Mononuclear cell (primary cell): ENCODE measurements at regions not wholly inside any gene's neighbourhood (a gene's known extent, or its start where the extent isn't known, plus 50 kb on each side); places are given as distances from the start of the nearest gene placed in this dataset.

Experiments
- H3K27me3 ChIP-seq: 2 replicates; pipeline ENCODE4 v1.6.0; 2011; ENCODE audit warnings: low read length, control low read depth; ENCODE audit not compliant: insufficient read depth
- H3K4me1 ChIP-seq: 2 replicates; pipeline ENCODE4 v1.5.1; 2011; ENCODE audit warnings: mild to moderate bottlenecking, low read length, control low read depth; ENCODE audit not compliant: insufficient read depth
- H3K4me3 ChIP-seq: 2 replicates; pipeline ENCODE4 v1.5.1; 2011; ENCODE audit warnings: mild to moderate bottlenecking, low read length, moderate library complexity
- H3K9me3 ChIP-seq: 2 replicates; pipeline ENCODE4 v1.5.1; 2011; ENCODE audit warnings: low read depth, mild to moderate bottlenecking, control low read depth, low read length

DNA sequence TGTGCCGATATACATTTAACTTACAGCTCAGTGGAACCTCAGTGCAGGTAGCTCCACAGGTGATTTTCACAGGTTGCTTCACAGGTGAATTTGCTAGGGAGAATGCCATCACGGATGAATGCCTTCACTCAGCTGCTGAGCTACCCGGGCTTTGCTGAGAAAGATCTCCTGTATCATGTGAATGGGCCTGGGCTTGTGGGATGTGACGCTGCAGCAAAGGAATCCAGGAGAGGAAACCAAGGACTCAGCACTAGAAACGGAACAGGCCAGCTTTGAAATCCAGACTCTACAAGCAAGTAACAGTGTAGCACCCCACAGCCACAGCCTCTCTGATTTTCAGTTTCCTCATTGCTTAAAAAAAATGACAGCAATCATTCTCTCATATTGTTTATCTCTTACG, 271.4 kb upstream of the MAF start:
- H3K4me1 ChIP-seq = no peaks in the 10 kb centered on the region
- H3K27me3 ChIP-seq = no peaks in the 10 kb centered on the region
- H3K9me3 ChIP-seq = no peaks in the 10 kb centered on the region
- no peak overlapping the region for H3K4me3 ChIP-seq

DNA sequence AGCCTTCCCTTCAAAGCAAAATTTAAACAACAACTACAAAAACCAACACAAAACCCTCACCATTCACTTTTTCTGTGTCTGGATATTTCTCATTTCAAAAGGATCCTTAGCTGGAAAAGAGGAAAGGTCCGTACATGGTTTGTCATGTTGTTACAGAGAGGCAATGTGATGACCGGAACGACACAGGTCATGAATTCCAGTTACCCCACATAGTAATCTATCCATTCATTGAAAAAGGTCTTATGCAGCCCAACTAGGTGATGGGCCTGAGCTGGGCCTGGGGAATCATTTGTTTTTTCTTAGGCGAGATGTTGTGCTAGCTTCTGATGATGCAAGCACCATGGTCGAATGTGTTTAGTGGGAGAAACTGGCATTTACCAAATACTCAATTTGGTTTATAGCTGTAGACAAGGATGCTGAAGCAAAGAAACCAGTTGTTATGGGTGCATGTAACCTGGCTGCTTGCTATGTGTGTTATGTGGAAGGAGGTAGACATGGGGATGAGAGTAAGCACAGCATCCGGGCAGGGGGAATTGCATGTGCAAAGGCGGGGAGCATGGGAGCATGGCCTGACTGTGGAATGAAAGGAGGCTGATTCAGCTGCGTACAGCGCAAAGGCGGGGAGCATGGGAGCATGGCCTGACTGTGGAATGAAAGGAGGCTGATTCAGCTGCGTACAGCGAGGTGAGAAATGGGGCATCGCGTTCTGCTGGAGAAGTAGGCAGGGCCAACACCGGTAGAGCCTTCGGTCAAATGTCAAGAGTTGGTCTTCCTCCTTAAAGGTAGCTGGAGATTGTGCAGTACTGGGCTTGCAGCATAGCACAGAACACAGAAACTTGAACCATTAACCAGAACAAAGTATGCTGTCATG, 269.7 kb upstream of the MAF start:
- Histone ChIP-seq H3K27me3 (no peaks in the 10 kb centered on the region), H3K9me3 (no peaks in the 10 kb centered on the region), H3K4me1 (no peaks in the 10 kb centered on the region), H3K4me3 (no peak overlapping the region)

GRCh38 chr16:79869304-79870015, 268.9 kb upstream of the MAF start:
- no peak overlapping the region for H3K4me3 ChIP-seq
- no peaks in the 10 kb centered on the region for H3K4me1 ChIP-seq
- no peaks in the 10 kb centered on the region for H3K9me3 ChIP-seq
- no peaks in the 10 kb centered on the region for H3K27me3 ChIP-seq

DNA sequence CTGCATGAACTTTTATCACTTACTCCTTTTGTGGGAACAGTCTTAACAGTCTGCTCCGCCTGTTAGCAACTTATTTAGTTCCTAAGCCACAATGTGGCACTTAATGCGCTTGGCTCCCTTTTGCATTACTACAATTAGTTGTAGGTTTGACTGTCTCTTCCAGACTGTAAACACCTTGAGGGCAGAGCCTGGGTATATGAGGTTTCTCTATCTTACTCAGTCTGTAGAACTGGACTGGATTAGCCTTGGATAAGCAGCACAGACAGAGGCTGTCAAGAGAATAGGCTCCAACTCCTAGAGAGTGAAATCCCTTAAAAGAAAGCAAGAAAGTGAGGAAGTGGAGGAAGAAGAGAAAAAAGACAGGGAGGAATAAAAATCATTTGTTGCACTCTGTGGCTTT, 268.3 kb upstream of the MAF start:
- Histone ChIP-seq H3K4me3 (no peak overlapping the region), H3K4me1 (no peaks in the 10 kb centered on the region), H3K27me3 (no peaks in the 10 kb centered on the region), H3K9me3 (no peaks in the 10 kb centered on the region)

- no peaks in the 10 kb centered on the region for H3K27me3 ChIP-seq
- H3K9me3 ChIP-seq = no peaks in the 10 kb centered on the region
- no peaks in the 10 kb centered on the region for H3K4me1 ChIP-seq
- no peak overlapping the region for H3K4me3 ChIP-seq
Measured at GRCh38 chr16:79867425-79867997, 267.0 kb upstream of the MAF start.

DNA sequence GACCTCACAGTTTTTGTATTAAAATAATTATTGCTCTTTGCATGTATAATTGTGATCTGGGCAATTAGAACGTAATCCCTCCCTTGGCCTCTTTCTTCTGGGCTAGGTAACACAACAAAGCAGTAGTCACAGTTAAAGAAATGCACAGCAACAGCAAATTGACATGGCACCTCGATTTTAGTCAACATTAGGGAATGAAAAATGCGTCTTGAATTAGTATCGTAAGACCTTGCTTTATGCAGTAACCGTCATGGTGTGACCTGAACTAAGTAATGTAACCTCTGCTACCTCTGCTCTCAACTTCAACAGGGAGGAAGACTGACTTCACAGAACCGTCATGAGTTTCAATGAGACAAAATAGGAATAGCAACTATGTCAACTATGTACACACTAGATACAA, 265.4 kb upstream of the MAF start:
- H3K27me3 ChIP-seq = no peaks in the 10 kb centered on the region
- H3K4me3 ChIP-seq = no peak overlapping the region
- H3K9me3 ChIP-seq = no peaks in the 10 kb centered on the region
- H3K4me1 ChIP-seq = no peaks in the 10 kb centered on the region

DNA sequence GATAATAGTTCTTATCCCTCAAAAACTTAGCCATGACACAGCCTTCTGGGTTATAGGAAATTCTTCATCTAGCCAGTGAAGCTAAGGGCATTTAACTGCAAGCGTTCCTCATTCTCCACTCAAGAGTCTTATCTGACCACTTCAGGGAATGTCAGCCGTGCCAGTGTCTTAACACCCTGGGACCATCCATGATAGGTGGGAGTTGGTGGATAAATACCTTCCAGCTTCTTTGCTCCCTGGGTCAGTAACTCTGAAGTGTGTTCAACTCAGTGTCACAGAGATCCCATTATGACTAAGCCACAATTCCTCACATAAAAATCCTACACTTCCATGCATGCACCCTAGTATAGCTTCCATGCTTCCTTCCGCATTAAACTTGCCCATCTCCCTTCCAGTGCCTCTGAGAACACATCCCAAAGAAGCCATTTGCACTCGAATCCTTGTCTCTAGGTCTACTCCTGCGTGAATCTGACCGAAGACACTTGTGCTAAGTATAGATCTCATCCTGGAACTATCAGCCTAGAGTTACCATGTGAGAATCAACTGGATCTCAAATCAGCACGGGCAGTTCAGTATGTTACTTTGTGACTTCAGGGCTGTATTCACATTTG, 264.3 kb upstream of the MAF start:
- H3K9me3 ChIP-seq = no peaks in the 10 kb centered on the region
- H3K4me3 ChIP-seq = no peak overlapping the region
- H3K27me3 ChIP-seq = no peaks in the 10 kb centered on the region
- no peaks in the 10 kb centered on the region for H3K4me1 ChIP-seq

DNA sequence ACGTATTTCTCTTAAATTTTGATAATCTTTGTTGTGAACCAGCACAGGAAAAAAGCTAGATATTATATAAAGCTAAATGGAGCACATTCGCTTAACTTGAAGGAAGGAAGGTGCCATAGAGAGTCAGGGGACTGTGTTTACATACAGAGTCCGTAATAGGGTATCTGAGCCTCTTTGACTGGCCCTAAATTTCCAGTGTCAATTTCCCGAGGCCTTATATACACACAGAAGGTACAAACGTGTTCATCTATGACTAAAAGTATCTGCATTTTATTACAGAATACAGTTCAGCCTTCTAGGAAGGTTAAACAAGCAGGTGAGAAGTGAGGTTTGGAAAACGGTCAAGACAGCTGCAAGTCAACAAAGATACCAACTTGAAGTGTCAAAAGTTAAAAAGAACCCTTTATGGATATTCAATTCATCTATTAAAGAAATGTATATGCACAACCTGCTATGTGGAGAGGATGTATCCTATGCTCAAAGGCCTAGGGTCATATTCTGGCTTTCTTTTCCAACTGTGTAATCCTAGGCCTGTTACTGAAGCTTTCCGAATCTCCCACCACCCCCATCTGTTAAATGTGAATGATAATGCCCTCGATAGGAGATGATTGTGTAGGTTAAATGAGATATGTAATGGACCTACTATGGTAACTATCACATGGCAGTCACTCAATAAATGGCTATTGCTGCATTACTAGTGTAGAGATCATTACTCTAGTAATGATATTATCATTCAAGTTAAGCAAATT, 263.7 kb upstream of the MAF start:
- H3K27me3 ChIP-seq = no peaks in the 10 kb centered on the region
- no peaks in the 10 kb centered on the region for H3K9me3 ChIP-seq
- no peak overlapping the region for H3K4me3 ChIP-seq

DNA sequence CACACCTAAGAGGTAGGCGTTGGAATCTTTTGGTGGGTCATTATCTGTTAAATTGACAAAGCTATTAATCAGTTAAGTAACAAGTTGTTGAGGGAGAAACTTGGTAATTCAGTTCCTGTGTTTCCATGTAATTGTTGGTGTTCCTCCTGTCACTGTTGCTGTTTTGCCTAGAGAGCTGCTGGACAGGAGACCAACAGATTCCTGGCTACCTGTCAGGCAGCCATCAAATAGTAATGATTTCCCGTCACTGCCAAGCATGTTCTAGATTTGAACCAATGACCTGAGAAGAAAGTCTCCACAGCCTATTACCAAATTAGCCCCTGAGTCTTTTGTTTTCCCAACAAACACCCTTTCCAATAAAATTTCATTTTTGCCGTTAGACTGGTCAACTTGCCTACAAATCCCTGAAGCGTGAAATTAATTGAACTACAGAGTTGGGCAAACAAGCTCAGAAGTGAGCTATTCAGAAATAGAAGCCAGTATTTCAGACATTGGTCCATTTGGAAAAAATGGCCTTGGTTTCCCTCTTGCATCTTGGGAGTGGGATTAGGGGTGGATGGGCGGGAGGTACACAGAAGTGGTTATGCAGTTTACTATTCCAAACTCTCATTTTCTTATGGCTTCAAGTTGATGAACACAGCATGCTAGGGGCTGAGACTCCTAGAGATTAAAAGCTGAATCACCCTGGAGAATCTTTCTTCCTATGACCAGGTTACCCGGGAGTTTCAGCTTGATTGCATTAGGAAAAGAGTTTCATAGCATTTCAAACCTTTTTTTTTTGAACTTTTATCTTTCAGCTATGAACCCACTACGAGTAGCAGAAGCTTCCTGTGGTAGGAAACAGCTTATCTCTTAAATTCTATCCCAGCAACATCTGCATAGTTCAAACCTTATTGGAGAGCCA, 262.8 kb upstream of the MAF start:
- Histone ChIP-seq H3K27me3 (no peaks in the 10 kb centered on the region), H3K4me1 (no peaks in the 10 kb centered on the region), H3K9me3 (no peaks in the 10 kb centered on the region), H3K4me3 (no peak overlapping the region)

More for the DNA sequence above, 263.7 kb upstream of the MAF start:
- H3K4me1 ChIP-seq = no peaks in the 10 kb centered on the region

GRCh38 chr16:79862601-79863000, 262.1 kb upstream of the MAF start:
- Histone ChIP-seq H3K4me1 (no peaks in the 10 kb centered on the region), H3K27me3 (no peaks in the 10 kb centered on the region), H3K9me3 (no peaks in the 10 kb centered on the region), H3K4me3 (no peak overlapping the region)

GRCh38 chr16:79856581-79856980, 256.0 kb upstream of the MAF start:
- Histone ChIP-seq H3K9me3 (peaks cover 14% of the 10 kb centered on the region), H3K4me3 (no peak overlapping the region), H3K4me1 (no peaks in the 10 kb centered on the region), H3K27me3 (no peaks in the 10 kb centered on the region)

GRCh38 chr16:79850348-79850747, 249.8 kb upstream of the MAF start:
- peaks cover 6% of the 10 kb centered on the region for H3K9me3 ChIP-seq
- H3K4me3 ChIP-seq = no peak overlapping the region
- no peaks in the 10 kb centered on the region for H3K27me3 ChIP-seq
- no peaks in the 10 kb centered on the region for H3K4me1 ChIP-seq

- H3K27me3 ChIP-seq = no peaks in the 10 kb centered on the region
Measured at GRCh38 chr16:79849119-79849518, 248.6 kb upstream of the MAF start.

DNA sequence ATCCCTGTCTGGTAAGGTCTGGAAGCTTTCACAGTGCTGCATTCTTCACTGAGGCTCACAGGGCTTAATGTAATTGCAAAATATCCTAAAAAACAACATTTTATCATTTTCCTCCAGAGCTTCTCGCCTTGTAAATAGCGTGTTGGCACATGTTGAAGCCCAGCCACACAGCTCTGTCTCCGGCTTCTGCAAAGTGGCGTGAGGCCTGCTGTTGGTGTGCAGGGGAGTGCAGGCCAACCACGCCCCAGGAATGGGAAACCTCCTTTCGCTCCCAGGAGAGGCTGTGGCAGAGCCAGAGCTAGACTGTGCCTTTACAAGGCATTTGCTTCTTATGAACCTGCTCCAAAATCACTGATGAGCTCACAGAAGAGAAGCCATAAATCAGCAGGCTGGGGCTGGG, 248.2 kb upstream of the MAF start:
- Histone ChIP-seq H3K4me1 (no peaks in the 10 kb centered on the region), H3K27me3 (no peaks in the 10 kb centered on the region), H3K9me3 (no peaks in the 10 kb centered on the region), H3K4me3 (no peak overlapping the region)

More at GRCh38 chr16:79849119-79849518, 248.6 kb upstream of the MAF start:
- Histone ChIP-seq H3K4me1 (no peaks in the 10 kb centered on the region), H3K4me3 (no peak overlapping the region), H3K9me3 (no peaks in the 10 kb centered on the region)
